Fibroblast of villous mesenchyme (primary cell): ENCODE measurements at regions not wholly inside any gene's neighbourhood (a gene's known extent, or its start where the extent isn't known, plus 50 kb on each side); places are given as distances from the start of the nearest gene placed in this dataset.

Source experiments
- DNase-seq: peaks from one replicate; pipeline ENCODE4 v3.0.0-alpha.2; 2010; ENCODE audit warnings: low read depth
- H3K4me3 ChIP-seq: 2 replicates; pipeline ENCODE4 v1.5.1; 2011; ENCODE audit warnings: low read depth, mild to moderate bottlenecking, low read length
- CTCF ChIP-seq: IDR thresholded peaks from 2 replicates; pipeline ENCODE4 v1.5.1; 2012; ENCODE audit warnings: low read depth, mild to moderate bottlenecking, low read length; ENCODE audit not compliant: insufficient read depth

GRCh38 chr3:82306189-82306588 is 544.7 kb upstream of the GBE1 start:
- H3K4me3 ChIP-seq: no peak overlapping the region
- TF ChIP-seq CTCF: no peak
- DNase-seq: no peak

- no peak overlapping the region for H3K4me3 ChIP-seq
- TF ChIP-seq CTCF: no peak
- no peak for DNase-seq
These were observed 533.2 kb upstream of the GBE1 start for GRCh38 chr3:82294609-82295008.

GRCh38 chr3:82293867-82294266 is 532.4 kb upstream of the GBE1 start:
- H3K4me3 ChIP-seq: no peak overlapping the region
- DNase-seq: no peak
- TF ChIP-seq CTCF: no peak

GRCh38 chr3:82293435-82293834 is 532.0 kb upstream of the GBE1 start:
- no peak for DNase-seq
- no peak overlapping the region for H3K4me3 ChIP-seq
- TF ChIP-seq CTCF: no peak

- TF ChIP-seq CTCF: no peak
- no peak overlapping the region for H3K4me3 ChIP-seq
- no peak for DNase-seq
These were observed 526.1 kb upstream of the GBE1 start for GRCh38 chr3:82287562-82287961.

GRCh38 chr3:82281205-82281604 is 519.8 kb upstream of the GBE1 start:
- TF ChIP-seq CTCF: no peak
- no peak overlapping the region for H3K4me3 ChIP-seq
- no peak for DNase-seq

- TF ChIP-seq CTCF: no peak
- DNase-seq: no peak
- no peak overlapping the region for H3K4me3 ChIP-seq
These were observed 515.5 kb upstream of the GBE1 start for GRCh38 chr3:82276992-82277391.
